GM19025 (cell line): ENCODE measurements at regions not wholly inside any gene's neighbourhood (a gene's known extent, or its start where the extent isn't known, plus 50 kb on each side); places are given as distances from the start of the nearest gene placed in this dataset.

Experiments used
- ATAC-seq: cut with Tn5 transposase; IDR thresholded peaks from one replicate; pipeline ENCODE4 v1.9.1; 2021; ENCODE audit warnings: mild to moderate bottlenecking, low read depth, moderate library complexity; ENCODE audit not compliant: unreplicated experiment

- no peak for ATAC-seq
These were observed 95.9 kb upstream of the FREM2 start for GRCh38 chr13:38590796-38591507.

- no peak for ATAC-seq
These were observed 84.6 kb upstream of the FREM2 start for GRCh38 chr13:38602266-38602665.

GRCh38 chr13:38606699-38607535, 80.0 kb upstream of the FREM2 start:
- no peak for ATAC-seq

GRCh38 chr13:38617936-38618335, 68.9 kb upstream of the FREM2 start:
- ATAC-seq: no peak

- ATAC-seq: no peak
These were observed 68.5 kb upstream of the FREM2 start for GRCh38 chr13:38618336-38618735.

- no peak for ATAC-seq
These were observed 68.0 kb upstream of the FREM2 start for GRCh38 chr13:38618881-38619280.

GRCh38 chr13:38620876-38621275, 66.0 kb upstream of the FREM2 start:
- no peak for ATAC-seq

GRCh38 chr13:38624822-38625221, 62.1 kb upstream of the FREM2 start:
- no peak for ATAC-seq

- no peak for ATAC-seq
These were observed 58.3 kb upstream of the FREM2 start for GRCh38 chr13:38628554-38628953.

GRCh38 chr13:38630780-38631179, 56.1 kb upstream of the FREM2 start:
- no peak for ATAC-seq

GRCh38 chr13:38635030-38635429, 51.8 kb upstream of the FREM2 start:
- no peak for ATAC-seq

GRCh38 chr13:38636073-38636472, 50.8 kb upstream of the FREM2 start:
- no peak for ATAC-seq

GRCh38 chr13:38636761-38637160, 50.1 kb upstream of the FREM2 start:
- ATAC-seq: no peak
